IPS-15b (cell line): ENCODE measurements at regions not wholly inside any gene's neighbourhood (a gene's known extent, or its start where the extent isn't known, plus 50 kb on each side); places are given as distances from the start of the nearest gene placed in this dataset.

Source experiments
- H3K27me3 ChIP-seq: one replicate; pipeline ENCODE4 v1.6.1; 2013; ENCODE audit warnings: low read length; ENCODE audit not compliant: control insufficient read depth, insufficient read depth
- H3K36me3 ChIP-seq: one replicate; pipeline ENCODE4 v1.6.1; 2013; ENCODE audit warnings: low read length; ENCODE audit not compliant: control insufficient read depth, insufficient read depth
- H3K4me1 ChIP-seq: one replicate; pipeline ENCODE4 v1.6.1; 2013; ENCODE audit warnings: mild to moderate bottlenecking, low read length; ENCODE audit not compliant: control insufficient read depth, insufficient read depth
- H3K4me3 ChIP-seq: one replicate; pipeline ENCODE4 v1.5.1; 2013; ENCODE audit warnings: low read depth, low read length
- H3K9ac ChIP-seq: one replicate; pipeline ENCODE4 v1.6.1; 2013; ENCODE audit warnings: low read depth, mild to moderate bottlenecking, low read length
- H3K9me3 ChIP-seq: one replicate; pipeline ENCODE4 v1.6.1; 2013; ENCODE audit warnings: mild to moderate bottlenecking, low read length; ENCODE audit not compliant: control insufficient read depth, insufficient read depth

DNA sequence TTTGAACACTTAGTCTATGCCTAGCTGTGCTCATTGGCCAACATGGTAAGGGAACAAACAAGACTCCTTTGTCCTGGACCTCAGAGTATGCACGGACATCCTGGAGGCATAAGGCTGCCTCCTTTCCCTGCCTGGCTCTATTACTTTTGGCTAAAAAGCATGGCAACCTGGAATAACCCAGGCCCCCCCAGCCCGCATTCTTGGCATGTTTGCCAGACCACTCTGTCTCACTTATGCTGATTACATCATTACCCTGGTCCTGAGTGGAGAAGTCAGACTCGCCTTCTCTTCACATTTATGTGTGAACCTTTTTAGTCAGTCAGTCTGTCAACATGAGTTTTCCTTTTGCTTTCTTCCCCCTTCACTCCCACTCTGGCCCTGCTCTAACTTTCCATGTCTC, 58.0 kb upstream of the ELK3 start:
- no peaks in the 10 kb centered on the region for H3K36me3 ChIP-seq
- no peaks in the 10 kb centered on the region for H3K27me3 ChIP-seq
- no peak overlapping the region for H3K9ac ChIP-seq
- no peaks in the 10 kb centered on the region for H3K4me1 ChIP-seq
- no peak overlapping the region for H3K4me3 ChIP-seq
- H3K9me3 ChIP-seq = no peaks in the 10 kb centered on the region

DNA sequence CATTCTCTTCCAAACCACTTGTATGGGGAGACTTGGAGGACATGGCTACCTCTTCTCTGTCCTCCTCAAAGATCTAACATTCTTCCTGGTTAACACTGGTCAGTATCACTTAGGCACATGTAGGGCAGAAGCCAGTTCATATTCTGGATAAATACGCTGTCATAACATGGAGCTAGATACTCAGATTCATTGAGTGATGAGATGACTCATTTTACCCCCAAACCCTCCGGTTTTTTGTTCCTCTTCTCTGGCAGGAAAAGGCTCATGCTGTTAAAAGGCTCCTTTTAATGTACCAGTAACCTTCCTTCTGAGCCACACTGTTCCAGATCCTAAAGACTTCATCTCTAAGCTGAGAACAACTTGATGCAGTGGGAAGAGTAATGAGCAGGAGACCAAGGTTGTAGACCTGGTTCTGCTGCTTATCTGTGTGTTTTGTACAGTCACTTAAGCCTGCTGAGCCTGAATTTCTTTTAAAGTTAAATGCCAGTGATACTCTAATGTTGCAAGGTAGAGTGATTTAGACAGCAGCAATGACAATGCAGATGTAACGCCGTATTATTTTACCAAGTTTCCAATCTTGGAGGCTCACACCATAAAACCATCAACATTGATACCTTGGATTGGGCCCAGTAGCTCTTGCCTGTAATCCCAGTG, 57.3 kb upstream of the ELK3 start:
- Histone ChIP-seq H3K9ac (no peak overlapping the region), H3K27me3 (no peaks in the 10 kb centered on the region), H3K4me3 (no peak overlapping the region), H3K36me3 (no peaks in the 10 kb centered on the region), H3K9me3 (no peaks in the 10 kb centered on the region), H3K4me1 (no peaks in the 10 kb centered on the region)

DNA sequence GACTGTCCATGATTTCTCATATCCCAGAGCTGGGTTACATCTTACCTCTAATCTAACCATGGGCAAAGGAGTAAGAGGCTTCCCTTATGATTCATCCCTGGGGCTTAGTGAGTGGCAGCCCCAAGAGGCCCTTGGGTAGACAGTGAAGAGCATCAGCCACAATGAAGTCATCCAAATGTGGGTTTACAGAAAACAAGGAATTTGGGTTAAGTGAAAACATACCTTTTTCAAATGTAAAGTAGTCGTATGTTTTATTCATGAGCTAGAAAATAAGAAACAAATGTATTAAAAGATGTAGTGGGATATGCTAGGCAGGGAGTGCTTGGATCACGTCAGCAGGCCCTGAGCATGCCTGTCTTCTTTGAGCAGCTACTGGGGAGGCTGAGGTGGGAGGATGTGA, 54.0 kb upstream of the ELK3 start:
- H3K9ac ChIP-seq = no peak overlapping the region
- H3K27me3 ChIP-seq = no peaks in the 10 kb centered on the region
- no peaks in the 10 kb centered on the region for H3K36me3 ChIP-seq
- H3K4me1 ChIP-seq = no peaks in the 10 kb centered on the region
- no peak overlapping the region for H3K4me3 ChIP-seq
- no peaks in the 10 kb centered on the region for H3K9me3 ChIP-seq

DNA sequence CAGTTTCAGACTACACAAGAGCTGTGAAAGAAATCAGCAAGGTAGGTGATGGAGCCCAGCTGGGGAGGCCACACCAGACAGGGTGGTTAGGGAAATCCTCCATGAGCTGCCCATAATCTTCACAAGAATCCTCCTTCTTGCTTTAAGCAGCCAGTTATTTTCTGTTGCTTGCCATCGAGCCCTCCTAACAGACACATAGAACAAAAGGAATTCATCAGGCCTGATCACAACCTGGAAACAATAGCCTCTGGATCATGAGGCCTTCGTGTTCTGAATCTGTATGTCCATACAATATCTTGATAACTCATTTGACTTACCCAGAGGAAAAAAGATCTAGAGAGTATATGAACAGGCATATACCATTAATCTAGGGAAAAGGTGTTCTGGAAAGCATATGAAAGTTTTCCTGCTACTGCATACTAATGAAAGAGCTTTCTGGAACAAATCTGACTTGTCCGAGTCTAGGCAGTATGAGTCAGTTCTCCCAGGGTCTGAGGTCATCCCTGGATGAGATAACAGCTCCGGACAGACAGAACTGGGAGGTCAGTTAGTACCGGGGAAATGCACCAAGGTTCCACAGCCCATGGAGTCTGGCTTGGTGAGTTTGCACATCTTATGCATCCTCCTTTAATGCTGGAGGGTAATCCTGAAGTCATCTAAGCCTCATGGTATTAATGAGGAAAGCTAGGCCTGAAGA, 52.8 kb upstream of the ELK3 start:
- Histone ChIP-seq H3K4me1 (no peaks in the 10 kb centered on the region), H3K9ac (no peak overlapping the region), H3K36me3 (no peaks in the 10 kb centered on the region), H3K9me3 (no peaks in the 10 kb centered on the region), H3K4me3 (no peak overlapping the region), H3K27me3 (no peaks in the 10 kb centered on the region)

DNA sequence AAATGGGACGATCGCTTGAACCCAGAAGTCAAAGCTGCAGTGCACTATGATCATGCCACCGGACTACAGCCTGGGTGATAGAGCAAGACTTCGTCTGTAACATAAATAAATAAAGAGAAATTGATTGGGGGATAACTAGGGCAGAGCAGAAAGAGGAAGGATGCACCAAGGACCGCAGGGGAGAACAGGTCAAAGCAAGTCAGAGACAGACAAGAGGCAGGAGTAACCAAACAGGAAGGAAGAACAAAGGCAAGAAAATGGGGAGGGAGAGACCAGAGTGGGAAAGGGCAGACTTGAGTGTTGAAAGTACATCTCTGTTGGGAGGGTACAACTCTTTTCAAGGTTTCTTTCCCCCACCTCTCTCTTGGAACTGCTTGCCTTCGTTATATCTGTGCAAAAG, 50.8 kb upstream of the ELK3 start:
- no peak overlapping the region for H3K4me3 ChIP-seq

DNA sequence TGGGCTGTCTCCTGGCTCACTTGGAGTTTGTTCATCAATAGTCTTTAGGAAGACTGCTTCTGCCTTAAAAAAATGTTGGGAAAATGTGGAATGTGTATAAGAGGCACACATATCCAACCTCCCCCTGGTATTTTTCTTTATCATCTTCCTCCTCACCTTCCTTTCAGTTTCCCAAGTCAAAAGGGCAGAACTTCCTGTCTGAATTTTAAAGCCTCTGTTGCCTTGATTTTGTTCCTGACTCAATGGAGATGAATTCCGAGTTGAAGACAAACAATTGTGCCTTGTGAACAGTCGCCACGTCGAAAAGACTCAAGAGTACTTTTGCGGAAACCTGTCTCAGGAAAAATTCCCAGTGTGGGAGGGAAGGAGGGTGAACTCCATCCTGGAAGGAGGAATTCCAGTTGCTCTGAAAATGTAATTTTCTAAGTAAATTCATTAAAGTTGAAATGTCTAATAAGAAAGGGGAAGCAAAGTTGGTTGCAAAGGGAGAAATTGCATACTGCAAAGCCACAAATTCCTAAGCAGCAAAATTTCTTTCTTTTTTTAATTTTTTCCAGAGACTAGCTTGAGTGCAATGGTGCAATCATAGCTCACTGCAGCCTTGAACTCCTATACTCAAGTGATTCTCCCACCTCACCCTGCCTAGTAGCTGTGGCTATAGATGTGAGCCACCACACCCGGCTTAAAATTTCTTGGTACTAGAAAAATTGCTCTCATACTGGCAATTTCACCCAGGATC, 50.2 kb upstream of the ELK3 start:
- Histone ChIP-seq H3K27me3 (no peaks in the 10 kb centered on the region), H3K36me3 (no peaks in the 10 kb centered on the region), H3K9ac (no peak overlapping the region), H3K4me1 (no peaks in the 10 kb centered on the region), H3K4me3 (no peak overlapping the region), H3K9me3 (no peaks in the 10 kb centered on the region)

More for the DNA sequence above, 50.8 kb upstream of the ELK3 start:
- no peaks in the 10 kb centered on the region for H3K36me3 ChIP-seq
- H3K4me1 ChIP-seq = no peaks in the 10 kb centered on the region
- no peaks in the 10 kb centered on the region for H3K27me3 ChIP-seq
- H3K9me3 ChIP-seq = no peaks in the 10 kb centered on the region
- H3K9ac ChIP-seq = no peak overlapping the region
